GM12878 (cell line): ENCODE measurements at regions not wholly inside any gene's neighbourhood (a gene's known extent, or its start where the extent isn't known, plus 50 kb on each side); places are given as distances from the start of the nearest gene placed in this dataset.

ENCODE experiments used
- BCL11A ChIP-seq: IDR thresholded peaks from 2 replicates; pipeline ENCODE4 v1.6.1; 2011; ENCODE audit warnings: low read depth, low read length
- BMI1 ChIP-seq: fragments of 450-650 bp; IDR thresholded peaks from 2 replicates; pipeline ENCODE4 v1.6.1; 2016; ENCODE audit warnings: mild to moderate bottlenecking, moderate library complexity, borderline replicate concordance
- BRCA1 ChIP-seq: IDR thresholded peaks from 2 replicates; pipeline ENCODE4 v1.6.1; 2011; ENCODE audit warnings: low read depth, low read length, improper control_type of control experiment
- CBFB ChIP-seq: IDR thresholded peaks from 2 replicates; pipeline ENCODE4 v1.6.1; 2016; ENCODE audit warnings: antibody characterized with exemption, low read depth
- CBX3 ChIP-seq: fragments of 200-600 bp; sonication (generic); IDR thresholded peaks from 2 replicates; pipeline ENCODE4 v1.6.1; 2016; ENCODE audit warnings: low read depth, borderline replicate concordance
- EP300 ChIP-seq, 2 experiments: fragments of 150-350 bp in 1 of 2; IDR thresholded peaks; 2 replicates each; pipeline ENCODE4 v1.6.1; 2011 to 2012; ENCODE audit warnings: low read depth in 2 of 2, low read length in 2 of 2, borderline replicate concordance in 1 of 2, improper control_type of control experiment in 1 of 2, inconsistent platforms in 1 of 2; ENCODE audit not compliant: control insufficient read depth in 1 of 2
- ESRRA ChIP-seq: IDR thresholded peaks from 2 replicates; pipeline ENCODE4 v1.6.1; 2012; ENCODE audit warnings: mild to moderate bottlenecking, low read length, improper control_type of control experiment
- ETV6 ChIP-seq, 2 experiments: fragments of 450-650 bp in 1 of 2; IDR thresholded peaks in 1 of 2; conservative IDR thresholded peaks in 1 of 2; 2 replicates each; pipeline ENCODE4 v1.6.1; 2014; ENCODE audit warnings: antibody characterized with exemption in 1 of 2, borderline replicate concordance in 1 of 2, low read depth in 1 of 2, mild to moderate bottlenecking in 1 of 2, moderate library complexity in 1 of 2
- GATAD2B ChIP-seq: fragments of 450-650 bp; conservative IDR thresholded peaks from 2 replicates; pipeline ENCODE4 v1.6.1; 2017; ENCODE audit warnings: low read depth, mild to moderate bottlenecking, moderate library complexity
- HCFC1 ChIP-seq: fragments of 150-350 bp; IDR thresholded peaks from 2 replicates; pipeline ENCODE4 v1.6.1; 2014; ENCODE audit warnings: low read length
- HDAC2 ChIP-seq: fragments of 200-600 bp; sonication (generic); IDR thresholded peaks from 2 replicates; pipeline ENCODE4 v1.6.1; 2017
- JUNB ChIP-seq: IDR thresholded peaks from 2 replicates; pipeline ENCODE4 v1.6.1; 2016; ENCODE audit warnings: antibody characterized with exemption, mild to moderate bottlenecking
- MTA2 ChIP-seq: fragments of 450-650 bp; IDR thresholded peaks from 2 replicates; pipeline ENCODE4 v1.6.1; 2016; ENCODE audit warnings: low read depth, mild to moderate bottlenecking, moderate library complexity
- NFIC ChIP-seq: IDR thresholded peaks from 2 replicates; pipeline ENCODE4 v1.6.1; 2012; ENCODE audit warnings: low read depth, mild to moderate bottlenecking, inconsistent platforms, low read length, moderate library complexity
- NFXL1 ChIP-seq: fragments of 450-650 bp; IDR thresholded peaks from 2 replicates; pipeline ENCODE4 v1.6.1; 2017; ENCODE audit warnings: antibody characterized with exemption, mild to moderate bottlenecking, borderline replicate concordance
- NFYA ChIP-seq: IDR thresholded peaks from 2 replicates; pipeline ENCODE4 v1.6.1; 2011; ENCODE audit warnings: low read depth, mild to moderate bottlenecking, low read length, improper control_type of control experiment, borderline replicate concordance
- NR2C1 ChIP-seq: fragments of 450-650 bp; IDR thresholded peaks from 2 replicates; pipeline ENCODE4 v1.6.1; 2017; ENCODE audit warnings: antibody characterized with exemption, mild to moderate bottlenecking, moderate library complexity
- NR2F1 ChIP-seq: fragments of 450-650 bp; conservative IDR thresholded peaks from 2 replicates; pipeline ENCODE4 v1.6.1; 2017; ENCODE audit warnings: mild to moderate bottlenecking
- RBBP5 ChIP-seq: fragments of 200-600 bp; sonication (generic); conservative IDR thresholded peaks from 2 replicates; pipeline ENCODE4 v1.6.1; 2016
- RCOR1 ChIP-seq: conservative IDR thresholded peaks from 2 replicates; pipeline ENCODE4 v1.6.1; 2012; ENCODE audit warnings: low read depth, low read length, improper control_type of control experiment
- RELA ChIP-seq: fragments of 450-650 bp; IDR thresholded peaks from 2 replicates; pipeline ENCODE4 v1.8.0; 2014; ENCODE audit warnings: borderline replicate concordance; ENCODE audit not compliant: partially characterized antibody
- SIN3A ChIP-seq: IDR thresholded peaks from 2 replicates; pipeline ENCODE4 v1.6.1; 2012; ENCODE audit warnings: low read depth, low read length, improper control_type of control experiment
- SUPT20H ChIP-seq: IDR thresholded peaks from 2 replicates; pipeline ENCODE4 v1.6.1; 2011; ENCODE audit warnings: low read depth, mild to moderate bottlenecking, low read length, moderate library complexity, borderline replicate concordance; ENCODE audit not compliant: control insufficient read depth
- SUZ12 ChIP-seq: fragments of 200-600 bp; sonication (generic); IDR thresholded peaks from one replicate; pipeline ENCODE4 v1.6.1; 2018; ENCODE audit warnings: antibody characterized with exemption, mild to moderate bottlenecking; ENCODE audit not compliant: unreplicated experiment
- TAF1 ChIP-seq: IDR thresholded peaks from 2 replicates; pipeline ENCODE4 v1.6.1; 2011; ENCODE audit warnings: mild to moderate bottlenecking, low read depth, low read length, borderline replicate concordance
- ZNF217 ChIP-seq: fragments of 450-650 bp; IDR thresholded peaks from 2 replicates; pipeline ENCODE4 v1.6.1; 2017; ENCODE audit warnings: antibody characterized with exemption, mild to moderate bottlenecking
- ZNF274 ChIP-seq: IDR thresholded peaks from one replicate; pipeline ENCODE4 v1.8.0; 2011; ENCODE audit not compliant: insufficient read length, insufficient read depth
- TF ChIP-seq, protein P1 (sequence below): fragments of 450-650 bp; IDR thresholded peaks from 2 replicates; pipeline ENCODE4 v1.6.1; 2017; ENCODE audit warnings: borderline replicate concordance
- TF ChIP-seq, protein P2 (sequence below): fragments of 450-650 bp; formaldehyde crosslinking; IDR thresholded peaks from 2 replicates; pipeline ENCODE4 v1.5.0; 2022; ENCODE audit warnings: mild to moderate bottlenecking, missing genetic modification characterization

DNA sequence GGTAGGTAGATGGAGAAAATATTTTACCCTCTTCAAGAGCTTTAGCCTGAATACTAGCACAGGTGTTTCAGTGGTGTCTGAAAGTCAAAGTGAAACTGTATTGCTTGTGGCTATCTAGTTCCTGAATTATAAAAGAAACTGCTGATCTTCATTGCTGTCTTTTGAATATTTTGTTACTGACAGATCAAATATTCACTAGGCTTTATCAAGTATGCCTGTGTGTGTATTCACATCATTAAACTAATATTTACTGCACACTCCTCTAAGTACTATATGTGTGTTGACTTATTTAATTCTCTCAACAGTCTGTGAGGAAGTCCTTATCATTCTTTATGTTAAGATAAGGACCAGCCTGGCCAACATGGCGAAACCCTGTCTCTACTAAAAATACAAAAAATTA is 139.6 kb downstream of the SOCS6 start (continued):
- TF ChIP-seq SUZ12 (no peak), RCOR1 (no peak), RELA (no peak), SIN3A (no peak), EP300 (IDR thresholded peaks at IDR 0.05; ENCODE audit: borderline replicate concordance in 1 of 2, control insufficient read depth in 1 of 2, low read depth in 2 of 2, low read length in 2 of 2) (no peak), NFXL1 (no peak), ETV6 (conservative IDR thresholded peaks at IDR 0.05 in 1 of 2, IDR thresholded peaks at IDR 0.05 in 1 of 2; ENCODE audit: borderline replicate concordance in 1 of 2, low read depth in 1 of 2) (no peak), RBBP5 (no peak), BCL11A (peak; percentile 35; the same call in 1 of the 2 replicates), BMI1 (no peak), SUPT20H (no peak), MTA2 (no peak), NFYA (no peak), BRCA1 (no peak), CBFB (0 out of 2 replicates have a peak, but pooled peaks have one; percentile 30), ESRRA (no peak), ZNF274 (no peak), HCFC1 (no peak), HDAC2 (no peak), NR2C1 (no peak), ZNF217 (peak; percentile 87), CBX3 (no peak), NFIC (peak; percentile 72), NR2F1 (0 out of 2 replicates have a peak, but pooled peaks have one; percentile 22), JUNB (peak; percentile 82), GATAD2B (no peak), TAF1 (no peak)
- TF ChIP-seq, protein P1, sequence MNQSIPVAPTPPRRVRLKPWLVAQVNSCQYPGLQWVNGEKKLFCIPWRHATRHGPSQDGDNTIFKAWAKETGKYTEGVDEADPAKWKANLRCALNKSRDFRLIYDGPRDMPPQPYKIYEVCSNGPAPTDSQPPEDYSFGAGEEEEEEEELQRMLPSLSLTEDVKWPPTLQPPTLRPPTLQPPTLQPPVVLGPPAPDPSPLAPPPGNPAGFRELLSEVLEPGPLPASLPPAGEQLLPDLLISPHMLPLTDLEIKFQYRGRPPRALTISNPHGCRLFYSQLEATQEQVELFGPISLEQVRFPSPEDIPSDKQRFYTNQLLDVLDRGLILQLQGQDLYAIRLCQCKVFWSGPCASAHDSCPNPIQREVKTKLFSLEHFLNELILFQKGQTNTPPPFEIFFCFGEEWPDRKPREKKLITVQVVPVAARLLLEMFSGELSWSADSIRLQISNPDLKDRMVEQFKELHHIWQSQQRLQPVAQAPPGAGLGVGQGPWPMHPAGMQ: no peak
- TF ChIP-seq, protein P2, sequence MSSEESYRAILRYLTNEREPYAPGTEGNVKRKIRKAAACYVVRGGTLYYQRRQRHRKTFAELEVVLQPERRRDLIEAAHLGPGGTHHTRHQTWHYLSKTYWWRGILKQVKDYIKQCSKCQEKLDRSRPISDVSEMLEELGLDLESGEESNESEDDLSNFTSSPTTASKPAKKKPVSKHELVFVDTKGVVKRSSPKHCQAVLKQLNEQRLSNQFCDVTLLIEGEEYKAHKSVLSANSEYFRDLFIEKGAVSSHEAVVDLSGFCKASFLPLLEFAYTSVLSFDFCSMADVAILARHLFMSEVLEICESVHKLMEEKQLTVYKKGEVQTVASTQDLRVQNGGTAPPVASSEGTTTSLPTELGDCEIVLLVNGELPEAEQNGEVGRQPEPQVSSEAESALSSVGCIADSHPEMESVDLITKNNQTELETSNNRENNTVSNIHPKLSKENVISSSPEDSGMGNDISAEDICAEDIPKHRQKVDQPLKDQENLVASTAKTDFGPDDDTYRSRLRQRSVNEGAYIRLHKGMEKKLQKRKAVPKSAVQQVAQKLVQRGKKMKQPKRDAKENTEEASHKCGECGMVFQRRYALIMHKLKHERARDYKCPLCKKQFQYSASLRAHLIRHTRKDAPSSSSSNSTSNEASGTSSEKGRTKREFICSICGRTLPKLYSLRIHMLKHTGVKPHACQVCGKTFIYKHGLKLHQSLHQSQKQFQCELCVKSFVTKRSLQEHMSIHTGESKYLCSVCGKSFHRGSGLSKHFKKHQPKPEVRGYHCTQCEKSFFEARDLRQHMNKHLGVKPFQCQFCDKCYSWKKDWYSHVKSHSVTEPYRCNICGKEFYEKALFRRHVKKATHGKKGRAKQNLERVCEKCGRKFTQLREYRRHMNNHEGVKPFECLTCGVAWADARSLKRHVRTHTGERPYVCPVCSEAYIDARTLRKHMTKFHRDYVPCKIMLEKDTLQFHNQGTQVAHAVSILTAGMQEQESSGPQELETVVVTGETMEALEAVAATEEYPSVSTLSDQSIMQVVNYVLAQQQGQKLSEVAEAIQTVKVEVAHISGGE: no peak
